Cardiac septum (tissue), 1 donor: ENCODE measurements at regions not wholly inside any gene's neighbourhood (a gene's known extent, or its start where the extent isn't known, plus 50 kb on each side); places are given as distances from the start of the nearest gene placed in this dataset.

Source experiments
- DNase-seq: peaks from one replicate; pipeline ENCODE4 v3.0.0-alpha.2; 2020; ENCODE audit warnings: low spot score
- intact Hi-C: fragments of 100-400 bp; cut with DNase I; formaldehyde crosslinking; loops from one replicate; pipeline ENCODE4 v1.14.0; 2022
- donor health status: DM: no; HTN: no; CAD: no.

DNA sequence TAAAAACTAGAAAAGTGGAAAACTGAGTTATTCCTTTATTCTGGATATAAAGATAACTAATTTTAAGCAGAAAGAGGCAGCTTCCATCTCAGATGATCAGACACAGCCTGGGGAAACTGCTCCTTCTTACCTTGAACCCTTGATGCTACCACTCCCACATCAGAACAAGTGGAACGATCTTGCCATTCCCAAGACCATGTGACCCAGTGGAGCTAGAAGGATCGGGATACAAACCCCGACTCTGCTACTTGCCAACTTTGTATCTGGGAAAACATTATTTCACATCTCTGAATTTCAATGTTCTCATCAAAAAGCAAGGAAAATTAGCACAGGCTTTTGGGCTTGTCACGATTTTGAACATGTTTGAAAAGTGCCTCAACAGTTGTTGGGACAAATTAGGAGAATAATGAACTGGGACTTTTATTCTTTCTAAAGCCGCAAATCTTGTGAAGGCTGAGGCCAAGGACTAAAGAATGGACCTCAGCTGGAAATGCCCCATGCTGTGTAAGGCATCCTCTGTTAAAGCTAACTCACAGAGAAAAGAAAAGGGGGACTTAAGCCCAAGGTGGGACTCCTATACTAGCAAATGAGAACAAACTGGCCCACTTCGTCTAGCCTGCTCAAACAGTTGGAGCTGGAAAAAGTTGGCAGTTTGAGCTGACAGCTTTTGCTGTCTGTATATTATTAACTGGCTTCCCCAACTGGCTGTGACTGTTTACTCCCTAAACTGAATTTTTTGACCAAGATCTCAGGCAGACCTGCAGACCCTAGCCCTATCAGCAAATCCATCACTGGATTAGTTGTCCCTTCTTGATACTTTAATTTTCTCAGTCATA lies 552.3 kb downstream of the EFNA5 start:
- no peak for DNase-seq
- intact Hi-C loops: no loop called here

DNA sequence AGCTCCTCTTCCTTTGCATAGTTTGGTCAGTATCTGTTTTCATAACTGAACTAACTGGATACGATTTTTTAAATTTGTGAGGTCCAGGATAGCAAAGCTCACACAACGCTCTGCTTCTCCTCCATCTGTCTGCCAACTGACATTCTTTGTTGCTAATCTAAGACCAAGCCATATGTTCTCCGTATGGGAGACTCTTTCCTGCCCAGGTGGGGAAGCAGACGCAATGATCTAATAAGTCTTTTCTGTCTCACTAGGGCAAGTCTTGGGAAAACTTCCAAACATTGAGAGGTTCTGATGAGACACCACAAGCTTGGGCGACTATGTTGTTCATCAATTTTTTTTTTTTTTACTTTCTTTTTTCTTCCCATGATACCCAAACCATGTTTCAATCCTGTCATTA lies 558.5 kb downstream of the EFNA5 start:
- intact Hi-C loops: no loop called here
- DNase-seq: no peak

DNA sequence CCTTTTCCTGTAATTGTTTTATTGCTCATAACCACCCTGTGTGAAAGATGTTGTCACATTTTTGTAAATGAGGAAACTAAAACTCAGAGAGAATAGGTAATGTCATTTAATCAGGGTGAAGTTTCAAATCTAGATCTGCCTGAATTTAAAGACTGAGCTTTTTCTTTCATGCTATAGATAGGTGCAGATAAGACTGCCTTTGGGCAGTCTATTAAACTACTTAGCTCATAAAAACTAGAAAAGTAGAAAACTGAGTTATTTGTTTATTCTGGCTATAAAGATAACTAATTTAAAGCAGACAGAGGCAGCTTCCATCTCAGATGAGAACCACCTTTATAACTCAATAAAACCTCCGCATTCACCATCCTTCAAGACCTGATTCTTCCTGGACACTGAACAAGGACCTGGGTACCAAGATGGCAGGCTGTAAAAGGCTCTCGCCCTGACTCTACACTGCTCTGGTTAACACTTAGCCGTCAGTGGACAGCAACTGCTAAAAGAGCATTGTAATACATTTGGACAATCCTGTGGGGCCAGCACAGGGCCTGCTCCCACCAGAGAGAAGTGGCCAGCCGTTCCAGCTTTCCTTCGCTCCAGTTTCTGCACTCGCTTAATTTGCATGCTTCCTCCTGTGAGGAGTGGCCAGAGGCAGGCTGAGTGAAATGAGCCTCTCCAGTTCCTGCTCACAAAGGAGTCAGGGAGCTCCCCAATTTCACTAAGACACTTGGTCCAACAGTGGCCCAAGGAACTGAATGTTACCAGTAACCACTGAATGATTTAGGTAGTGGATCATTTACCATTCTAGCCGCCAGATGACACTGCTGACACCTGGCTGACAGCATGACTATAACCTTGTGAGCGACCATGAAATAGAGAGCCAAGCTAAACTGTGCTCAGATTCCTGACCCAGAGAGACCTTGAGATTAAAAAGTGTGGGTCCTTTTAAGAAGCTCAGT lies 566.4 kb downstream of the EFNA5 start:
- DNase-seq: no peak
- intact Hi-C loops: loop anchor here (5.0 kb wide), 1 partner anchor 568 kb away; the partner anchor contains the start of gene EFNA5

DNA sequence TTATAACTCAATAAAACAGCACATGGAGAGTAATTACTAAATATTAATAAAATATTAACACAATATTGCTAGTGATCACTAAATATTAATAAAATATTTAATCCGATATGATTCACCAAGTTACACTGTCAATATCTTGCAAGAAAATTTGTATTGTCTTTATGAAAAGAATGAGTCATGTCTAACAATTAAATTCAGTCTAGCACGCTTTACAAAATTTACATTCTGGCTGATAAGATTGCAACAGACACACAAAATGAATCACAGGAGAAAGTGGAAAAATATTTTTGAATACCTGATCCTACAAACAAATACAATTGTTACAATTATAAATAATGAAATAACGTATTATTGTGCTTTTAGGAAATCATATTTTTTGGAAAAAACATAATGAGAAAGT lies 567.2 kb downstream of the EFNA5 start:
- intact Hi-C loops: loop anchor here (5.0 kb wide), 1 partner anchor 569 kb away; the partner anchor contains the start of gene EFNA5
- no peak for DNase-seq

DNA sequence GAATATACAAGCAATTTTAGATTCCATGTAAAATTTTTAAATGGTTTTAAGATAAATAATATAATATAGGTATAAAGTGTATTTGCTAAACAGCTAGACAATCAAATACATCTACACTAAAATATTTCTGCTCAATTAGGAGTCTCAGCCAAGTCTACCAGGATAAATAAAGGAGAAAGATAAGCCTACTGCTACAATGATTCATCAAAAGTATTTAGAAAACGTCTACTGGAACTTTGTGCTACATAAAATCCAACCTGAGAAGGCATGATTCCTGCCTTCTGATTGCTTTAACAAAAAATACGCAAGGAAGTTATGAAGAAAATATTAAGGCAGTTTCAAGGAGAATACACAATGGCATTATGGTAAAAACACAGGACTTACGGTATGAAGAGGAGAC lies 570.6 kb downstream of the EFNA5 start:
- DNase-seq: no peak
- intact Hi-C loops: loop anchor here (5.0 kb wide), 1 partner anchor 572 kb away; the partner anchor contains the start of gene EFNA5

DNA sequence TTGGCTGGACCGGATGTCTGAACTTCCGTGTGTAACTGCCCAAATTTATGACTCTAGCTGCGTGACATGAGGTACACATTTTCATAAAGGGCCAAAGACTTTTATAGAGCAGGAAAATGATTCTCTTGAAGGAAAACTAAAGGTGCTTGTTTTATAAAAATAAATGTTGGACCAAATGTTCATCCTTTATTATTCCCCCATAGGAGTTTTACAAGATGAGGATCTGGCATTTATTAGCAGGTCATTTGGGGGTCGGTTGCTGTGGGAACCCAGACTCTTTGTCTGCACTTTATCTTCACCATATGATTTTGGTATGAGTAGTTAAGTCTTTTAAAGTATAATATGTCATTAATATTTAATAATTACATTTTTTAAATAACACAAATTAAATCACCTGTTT lies 571.2 kb downstream of the EFNA5 start:
- DNase-seq: no peak
- intact Hi-C loops: no loop called here

DNA sequence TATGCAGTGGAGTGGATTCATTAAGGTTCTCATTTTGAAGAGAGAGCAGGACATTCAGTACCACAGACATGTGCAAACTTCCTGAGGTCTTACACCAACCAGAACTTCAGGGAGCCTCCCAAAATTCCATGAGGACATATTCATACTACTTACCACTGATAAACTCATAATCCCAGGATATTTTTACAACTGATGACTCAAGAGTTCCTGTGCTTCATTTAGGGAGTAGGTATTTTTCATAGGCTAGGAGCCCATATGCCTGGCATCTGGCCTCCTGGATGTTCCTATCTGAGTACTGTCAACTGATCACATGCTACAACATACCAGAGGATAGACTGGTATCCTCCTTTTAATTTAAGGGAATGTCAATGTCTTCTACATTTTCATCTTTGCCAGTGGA lies 578.0 kb downstream of the EFNA5 start:
- DNase-seq: no peak
- intact Hi-C loops: no loop called here

DNA sequence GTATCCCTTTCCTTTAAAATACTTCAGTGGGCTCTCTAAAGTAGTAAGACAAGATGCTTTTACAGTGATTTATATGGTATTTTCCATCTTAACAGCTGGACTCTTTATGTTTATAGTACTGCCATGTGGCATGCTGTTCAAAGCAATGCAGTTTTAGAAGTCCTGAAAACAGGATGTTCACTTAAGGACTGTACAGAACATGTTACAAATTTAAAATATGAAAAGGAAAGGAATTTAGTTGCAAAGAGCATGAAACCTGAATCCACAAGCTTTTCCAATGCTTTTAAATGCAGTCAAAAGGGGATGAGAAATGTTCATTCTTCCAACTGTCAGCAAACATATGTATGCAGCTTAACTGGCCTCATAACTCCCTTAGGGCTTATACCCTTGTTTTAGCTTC lies 580.2 kb downstream of the EFNA5 start:
- intact Hi-C loops: no loop called here
- no peak for DNase-seq

DNA sequence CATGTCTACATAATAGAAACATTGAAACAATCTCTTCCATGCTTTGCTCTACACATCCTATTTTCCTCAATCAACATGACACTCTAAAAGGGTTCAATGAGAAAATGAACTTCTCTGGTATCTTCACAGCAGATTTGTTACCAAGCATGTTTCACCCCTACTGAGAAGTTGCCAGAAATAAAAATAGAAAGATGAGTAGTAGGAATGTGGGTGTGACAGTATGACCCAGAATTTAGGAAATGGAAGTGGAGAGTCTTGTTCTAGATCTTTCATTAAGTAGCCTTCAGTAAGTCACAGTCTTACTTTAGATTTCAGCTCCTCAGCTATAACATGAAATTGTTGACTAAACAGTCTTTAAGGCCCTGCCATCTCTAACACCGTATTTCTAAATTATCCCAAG lies 581.8 kb downstream of the EFNA5 start:
- no peak for DNase-seq
- intact Hi-C loops: no loop called here

DNA sequence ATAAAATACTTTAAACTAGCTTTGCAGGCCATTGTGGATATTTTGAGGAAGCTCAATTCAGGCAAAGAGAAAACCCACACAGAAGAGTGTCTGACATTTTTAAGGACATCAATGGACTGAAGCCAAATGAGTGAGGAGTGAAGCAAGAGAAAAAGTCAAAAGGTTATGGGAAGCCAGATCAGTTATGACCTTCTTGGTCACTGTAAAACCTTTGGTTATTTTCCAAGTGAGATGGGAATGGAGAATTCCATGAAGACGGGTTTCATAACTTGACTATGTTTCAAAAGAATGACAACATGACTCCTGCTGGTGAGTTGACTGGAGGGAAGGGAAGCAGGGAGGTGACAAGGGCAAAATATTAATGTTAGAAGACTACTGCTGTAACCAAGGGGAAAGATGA lies 585.2 kb downstream of the EFNA5 start:
- no peak for DNase-seq
- intact Hi-C loops: no loop called here

DNA sequence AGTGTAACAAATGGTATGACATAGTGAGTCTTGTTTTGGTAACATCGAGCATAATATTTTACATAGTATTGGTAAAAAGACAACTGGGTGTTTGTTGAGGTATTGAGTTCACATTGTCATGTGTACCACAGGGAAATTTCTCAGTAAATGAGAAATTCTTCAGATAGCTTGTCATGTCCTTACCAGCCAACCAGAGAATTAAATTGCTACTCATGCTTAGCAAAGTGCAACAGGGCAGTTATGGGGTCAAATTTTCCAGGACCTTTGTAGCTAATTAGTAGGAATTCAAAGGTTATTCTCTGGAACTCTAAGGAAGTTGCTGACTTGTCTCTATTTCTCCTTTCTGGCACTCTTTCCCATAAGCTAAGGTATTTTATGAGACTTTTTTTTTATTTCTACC lies 595.7 kb downstream of the EFNA5 start:
- intact Hi-C loops: no loop called here
- no peak for DNase-seq

DNA sequence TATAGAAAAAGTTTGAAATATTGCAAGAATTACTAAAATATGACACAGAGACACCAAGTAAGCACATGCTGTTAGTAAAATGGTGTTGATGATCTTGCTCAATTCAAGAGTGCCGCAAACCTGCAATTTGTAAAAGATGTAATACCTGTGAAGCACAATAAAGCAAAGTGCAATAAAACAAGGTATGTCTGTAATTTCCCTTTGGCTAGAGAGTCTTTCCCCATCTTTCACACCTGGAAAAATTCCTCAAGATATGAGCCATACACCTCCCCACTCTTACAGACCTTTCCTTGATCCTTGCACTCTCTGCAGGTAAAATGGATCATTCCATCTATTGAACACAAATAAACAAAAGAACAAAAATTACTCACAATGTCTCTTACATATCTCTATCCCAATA lies 597.8 kb downstream of the EFNA5 start:
- intact Hi-C loops: no loop called here
- no peak for DNase-seq

DNA sequence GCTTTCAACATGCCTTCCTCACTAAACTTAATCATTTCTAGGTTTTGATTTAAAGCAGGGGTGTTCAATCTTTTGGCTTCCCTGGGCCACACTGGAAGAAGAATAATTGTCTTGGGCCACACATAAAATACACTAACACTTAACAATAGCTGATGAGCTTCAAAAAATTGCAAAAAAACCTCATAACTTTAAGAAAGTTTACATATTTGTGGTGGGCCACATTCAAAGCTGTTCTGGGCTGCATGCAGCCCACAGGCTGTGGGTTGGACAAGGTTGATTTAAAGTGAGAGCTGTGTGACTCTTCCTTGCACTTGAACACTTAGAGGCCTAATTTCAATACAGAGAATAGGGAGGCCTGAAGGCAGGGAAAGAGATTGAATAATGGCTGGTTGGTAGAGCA lies 598.3 kb downstream of the EFNA5 start:
- intact Hi-C loops: no loop called here
- DNase-seq: no peak

DNA sequence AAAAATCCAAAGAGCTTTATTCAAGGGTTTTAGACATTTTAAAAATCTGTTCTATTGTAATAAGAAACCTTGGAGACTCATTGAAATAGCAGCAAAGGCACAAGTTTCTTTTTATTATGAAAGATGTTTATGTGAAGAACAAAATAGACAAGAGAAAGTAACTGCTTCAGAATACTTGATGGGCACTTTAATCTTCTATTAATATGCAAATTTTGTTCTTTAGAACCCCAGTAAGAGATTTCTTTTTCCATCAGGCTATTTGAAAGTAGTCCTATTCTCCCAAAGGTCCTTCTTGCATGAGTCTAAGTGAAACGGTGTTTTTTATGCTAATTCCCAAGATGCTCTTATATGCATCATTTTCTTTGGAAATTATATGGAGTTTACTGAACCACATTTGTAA lies 602.0 kb downstream of the EFNA5 start:
- DNase-seq: no peak
- intact Hi-C loops: no loop called here

DNA sequence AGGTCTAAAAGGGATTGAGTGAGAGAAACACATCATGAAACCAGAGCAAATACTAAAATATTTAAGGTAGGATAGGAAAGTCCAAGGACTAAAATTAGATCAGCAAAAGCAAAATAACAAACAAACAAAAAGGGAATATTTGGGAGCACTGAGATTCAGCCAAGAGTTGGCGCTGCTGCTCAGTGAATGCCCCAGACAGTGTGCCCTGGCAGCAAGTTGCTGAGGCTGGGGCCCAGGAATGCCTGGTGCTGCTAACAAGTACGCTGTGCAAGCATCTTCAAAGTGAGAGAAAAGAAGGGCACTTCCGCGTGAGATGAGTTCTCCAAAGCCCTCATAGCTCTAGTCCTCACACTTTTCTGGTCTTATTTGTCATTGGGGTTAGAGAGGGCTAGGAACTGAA lies 603.3 kb downstream of the EFNA5 start:
- intact Hi-C loops: no loop called here

DNA sequence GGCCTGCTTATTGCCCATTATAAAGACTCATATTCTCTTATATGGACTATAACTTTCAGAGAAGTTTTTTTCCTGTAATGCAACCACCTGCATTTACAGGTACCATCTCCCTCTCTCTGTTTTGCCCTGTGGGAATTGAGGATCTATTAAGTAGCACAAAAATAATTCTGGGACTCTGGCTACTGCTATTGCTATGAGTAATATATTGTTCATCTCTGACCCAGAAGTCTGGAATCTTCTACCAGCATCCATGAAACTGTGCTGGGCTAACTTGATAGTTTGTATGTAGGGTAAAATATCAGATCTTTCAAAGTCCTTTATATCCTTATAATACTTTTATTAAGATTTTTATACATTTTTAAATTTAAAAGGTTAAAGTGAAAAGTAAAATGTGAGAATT lies 607.2 kb downstream of the EFNA5 start:
- DNase-seq: no peak
- intact Hi-C loops: no loop called here

More for the DNA sequence above, 603.3 kb downstream of the EFNA5 start:
- DNase-seq: no peak

DNA sequence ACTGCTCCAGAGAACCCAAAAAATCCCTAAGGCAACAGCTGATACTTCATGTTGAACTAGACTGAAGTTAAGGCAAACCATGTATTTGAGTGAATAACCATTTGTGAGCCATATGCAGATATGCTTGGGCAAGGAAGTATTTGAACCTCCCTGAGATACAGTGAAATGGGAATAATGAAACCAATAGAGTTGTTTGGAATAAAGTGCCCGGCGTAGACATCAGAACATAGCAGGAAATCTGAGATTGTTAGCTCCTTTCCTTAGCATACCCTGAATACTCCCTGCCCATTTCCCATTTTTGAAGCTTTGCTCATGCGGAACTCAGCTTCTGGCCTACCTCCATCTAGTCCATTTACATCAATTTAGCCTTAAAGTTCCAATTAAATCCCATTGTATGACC lies 611.9 kb downstream of the EFNA5 start:
- intact Hi-C loops: loop anchor here (5.0 to 10.0 kb wide), 2 partner anchors 158 to 616 kb away; partner anchors contain the start of gene EFNA5
- DNase-seq: no peak

DNA sequence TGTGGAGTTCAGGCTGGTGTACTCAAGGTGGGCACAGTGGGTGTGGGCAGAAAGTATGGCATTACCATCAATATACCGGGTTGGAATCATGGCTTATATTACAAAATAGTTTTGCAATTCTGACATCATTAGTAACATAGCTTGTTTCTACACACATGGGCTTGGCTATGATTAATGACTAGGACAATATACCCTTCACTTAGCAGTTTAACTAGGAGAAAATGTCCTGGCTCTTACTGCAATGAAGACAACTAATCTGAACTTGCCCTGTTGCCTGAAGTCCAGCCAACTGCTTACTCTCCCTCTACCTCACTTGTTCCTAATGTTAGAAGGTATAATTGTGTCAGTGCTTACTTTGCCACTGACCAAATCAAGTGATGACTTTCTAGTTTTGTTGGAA lies 612.5 kb downstream of the EFNA5 start:
- intact Hi-C loops: loop anchor here (5.0 to 10.0 kb wide), 2 partner anchors 159 to 617 kb away; partner anchors contain the start of gene EFNA5
- no peak for DNase-seq

DNA sequence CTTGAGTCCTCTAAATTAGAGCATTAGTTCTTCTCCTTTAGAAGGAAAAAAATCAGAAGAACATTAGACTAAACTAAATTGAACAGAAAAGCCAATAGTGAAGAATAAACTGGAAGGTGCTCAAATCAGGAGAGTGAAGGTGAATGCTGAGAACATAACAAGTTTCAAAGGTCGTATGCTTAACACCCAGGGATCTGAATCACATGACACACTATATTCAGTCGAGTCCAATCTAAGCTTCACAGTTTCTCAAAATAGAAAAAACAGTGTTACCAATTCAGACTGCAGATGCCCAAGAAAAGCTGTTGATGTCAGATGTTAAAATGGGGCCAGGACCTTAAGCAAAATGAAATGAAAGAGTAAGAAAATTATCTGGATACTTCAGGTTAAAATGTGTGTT lies 614.5 kb downstream of the EFNA5 start:
- intact Hi-C loops: loop anchor here (5.0 to 10.0 kb wide), 2 partner anchors 161 to 619 kb away; partner anchors contain the start of gene EFNA5
- DNase-seq: no peak

DNA sequence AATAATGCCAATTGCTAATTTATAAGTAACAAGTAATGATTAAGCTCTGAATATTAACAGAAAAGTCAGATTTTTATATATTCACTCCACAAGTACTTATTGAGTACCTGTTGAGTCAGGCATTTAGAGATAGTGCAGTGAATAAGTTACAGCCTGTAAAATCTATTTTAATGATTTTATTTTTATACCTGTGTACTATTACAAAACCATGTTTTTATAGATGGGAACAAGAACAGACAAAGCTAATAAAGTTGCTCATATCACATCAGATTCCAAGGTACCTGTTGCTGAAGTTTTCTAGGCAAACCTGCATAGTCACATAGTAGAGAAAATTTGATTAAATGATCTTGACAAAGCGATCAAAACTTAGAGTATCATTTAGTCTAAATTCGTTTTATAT lies 623.7 kb downstream of the EFNA5 start:
- DNase-seq: no peak
- intact Hi-C loops: no loop called here
